HCT116 (cell line): ENCODE measurements at regions not wholly inside any gene's neighbourhood (a gene's known extent, or its start where the extent isn't known, plus 50 kb on each side); places are given as distances from the start of the nearest gene placed in this dataset.

ENCODE experiments used
- ATAC-seq: fragments of 200-7000 bp; cut with Tn5 transposase; 2 replicates; pipeline ENCODE4 v1.9.1; 2020; ENCODE audit warnings: mild to moderate bottlenecking, moderate library complexity
- BruUV-seq: library from RNA; stranded (reverse); fragments of 400-500 nt; replicated peaks from 2 replicates; lab custom pipeline; 2021; lab: Mats Ljungman, UMichigan
- CTCF ChIA-PET: fragments of 300-600 bp; sonication (Branson Sonifier 250); formaldehyde crosslinking; loops from one replicate; lab custom pipeline; 2021; ENCODE audit warnings: antibody characterized with exemption; lab: Charles Lee
- POLR2A ChIA-PET: fragments of 300-600, 350-600 bp; sonication (Branson Sonifier 250); formaldehyde crosslinking; loops from one replicate; lab custom pipeline; 2021; ENCODE audit warnings: antibody characterized with exemption; lab: Charles Lee
- RAD21 ChIA-PET, 2 experiments: fragments of 300-600 bp; sonication (Branson Sonifier 250); formaldehyde crosslinking; loops; one replicate each; lab custom pipeline; 2023; ENCODE audit warnings: low total read pairs in 2 of 2; ENCODE audit not compliant: uncharacterized antibody in 2 of 2, unreplicated experiment in 2 of 2, low non-redundant PET in 1 of 2; lab: Charles Lee
- DNase-seq: peaks from one replicate; pipeline ENCODE4 v3.0.0-alpha.2; 2010; ENCODE audit warnings: low read depth, low spot score
- H2AFZ ChIP-seq: fragments of 200-600 bp; shearing (Covaris generic), sonication (generic); 2 replicates; pipeline ENCODE4 v1.6.1; 2017; ENCODE audit warnings: low read depth, mixed run types, mixed read lengths, antibody characterized with exemption, low read length; ENCODE audit not compliant: poor library complexity, severe bottlenecking
- H3K27ac ChIP-seq: 2 replicates; pipeline ENCODE4 v1.5.1; 2012; ENCODE audit warnings: low read depth, low read length
- H3K27me3 ChIP-seq: fragments of 200-600 bp; sonication (generic); 2 replicates; pipeline ENCODE4 v1.6.1; 2016; ENCODE audit warnings: mixed run types, low read length, mixed read lengths; ENCODE audit not compliant: insufficient read depth
- H3K36me3 ChIP-seq, 2 experiments: fragments of 200-500 bp in 1 of 2; fragments of 200-600 bp in 1 of 2; sonication (Bioruptor generic) in 1 of 2; sonication (generic) in 1 of 2; 2 replicates each; pipeline versions ENCODE4 v1.5.1 to v1.6.1; 2014 to 2016; ENCODE audit warnings: low read length in 2 of 2, inconsistent platforms in 1 of 2, mixed read lengths in 1 of 2, mixed run types in 1 of 2; ENCODE audit not compliant: insufficient read depth in 2 of 2, control insufficient read depth in 1 of 2
- H3K4me1 ChIP-seq, 2 experiments: fragments of 200-600 bp in 1 of 2; sonication (generic) in 1 of 2; 2 replicates each; pipeline versions ENCODE4 v1.5.1 to v1.6.1; 2012 to 2017; ENCODE audit warnings: low read length in 2 of 2, inconsistent platforms in 1 of 2, mild to moderate bottlenecking in 1 of 2, mixed read lengths in 1 of 2, mixed run types in 1 of 2, moderate library complexity in 1 of 2; ENCODE audit not compliant: insufficient read depth in 2 of 2, control insufficient read depth in 1 of 2
- H3K4me2 ChIP-seq: fragments of 200-600 bp; sonication (generic); 2 replicates; pipeline ENCODE4 v1.6.1; 2017; ENCODE audit warnings: mixed run types, low read length, mixed read lengths
- H3K4me3 ChIP-seq, 2 experiments: fragments of 200-600 bp in 1 of 2; sonication (generic) in 1 of 2; replicated peaks in 1 of 2; 2 replicates each; pipeline ENCODE4 v1.5.1; 2011 to 2016; ENCODE audit warnings: low read length in 2 of 2, control low read depth in 1 of 2, low read depth in 1 of 2, mild to moderate bottlenecking in 1 of 2, mixed read lengths in 1 of 2, mixed run types in 1 of 2
- H3K79me2 ChIP-seq: fragments of 200-600 bp; sonication (generic); 2 replicates; pipeline ENCODE4 v1.6.1; 2017; ENCODE audit warnings: mild to moderate bottlenecking, mixed run types, low read length, moderate library complexity, mixed read lengths; ENCODE audit not compliant: insufficient read depth
- H3K9ac ChIP-seq: fragments of 200-600 bp; sonication (generic); 2 replicates; pipeline ENCODE4 v1.6.1; 2016; ENCODE audit warnings: low read length, mixed read lengths
- H3K9me2 ChIP-seq: fragments of 200-600 bp; sonication (generic), shearing (Covaris generic); 2 replicates; pipeline ENCODE4 v1.6.1; 2017; ENCODE audit warnings: mixed run types, mild to moderate bottlenecking, moderate library complexity; ENCODE audit not compliant: insufficient read depth
- H3K9me3 ChIP-seq, 2 experiments: fragments of 200-500 bp in 1 of 2; fragments of 200-600 bp in 1 of 2; sonication (Bioruptor generic) in 1 of 2; sonication (generic) in 1 of 2; 2 replicates each; pipeline ENCODE4 v1.6.1; 2014 to 2017; ENCODE audit warnings: low read length in 2 of 2, mixed read lengths in 2 of 2, inconsistent platforms in 1 of 2, low read depth in 1 of 2, mild to moderate bottlenecking in 1 of 2, mixed run types in 1 of 2, moderate library complexity in 1 of 2; ENCODE audit not compliant: control insufficient read depth in 1 of 2, insufficient read depth in 1 of 2
- H4K20me1 ChIP-seq: fragments of 200-600 bp; sonication (generic), shearing (Covaris generic); 2 replicates; pipeline ENCODE4 v1.6.1; 2017; ENCODE audit warnings: mixed run types, mild to moderate bottlenecking, moderate library complexity; ENCODE audit not compliant: insufficient read depth
- EGR1 ChIP-seq: IDR thresholded peaks from 2 replicates; pipeline ENCODE4 v1.6.1; 2012; ENCODE audit warnings: low read depth
- ELF1 ChIP-seq: IDR thresholded peaks from 2 replicates; pipeline ENCODE4 v1.6.1; 2012; ENCODE audit warnings: low read depth, borderline replicate concordance
- EZH2phosphoT487 ChIP-seq: fragments of 200-600 bp; IDR thresholded peaks from 2 replicates; pipeline ENCODE4 v1.6.1; 2018; ENCODE audit warnings: antibody characterized with exemption, borderline replicate concordance
- JUND ChIP-seq: IDR thresholded peaks from 2 replicates; pipeline ENCODE4 v1.6.1; 2012
- MAX ChIP-seq: IDR thresholded peaks from 2 replicates; pipeline ENCODE4 v1.6.1; 2012
- POLR2A ChIP-seq: IDR thresholded peaks from 2 replicates; pipeline ENCODE4 v1.7.0; 2011; ENCODE audit warnings: borderline replicate concordance; ENCODE audit not compliant: insufficient read depth, insufficient read length; ENCODE audit errors: extremely low read depth
- POLR2AphosphoS5 ChIP-seq: IDR thresholded peaks from 2 replicates; pipeline ENCODE4 v1.6.1; 2011; ENCODE audit warnings: mild to moderate bottlenecking, low read depth, low read length, moderate library complexity
- RAD21 ChIP-seq: IDR thresholded peaks from 2 replicates; pipeline ENCODE4 v1.6.1; 2012; ENCODE audit warnings: low read depth, mild to moderate bottlenecking
- YY1 ChIP-seq: IDR thresholded peaks from 2 replicates; pipeline ENCODE4 v1.6.1; 2011; ENCODE audit warnings: low read length, low read depth, moderate library complexity, mild to moderate bottlenecking; ENCODE audit not compliant: insufficient replicate concordance; ENCODE audit errors: extremely low read depth
- ZBTB33 ChIP-seq: IDR thresholded peaks from 2 replicates; pipeline ENCODE4 v1.6.1; 2011; ENCODE audit warnings: mild to moderate bottlenecking, low read length, moderate library complexity; ENCODE audit not compliant: insufficient replicate concordance; ENCODE audit errors: extremely low read depth
- ZFX ChIP-seq: fragments of 450-650 bp; IDR thresholded peaks from 2 replicates; pipeline ENCODE4 v1.6.1; 2017
- intact Hi-C: fragments of 100-400 bp; cut with micrococcal nuclease; formaldehyde crosslinking; loops from 2 replicates; pipeline ENCODE4 v1.10.0; 2022

- Histone ChIP-seq H3K4me3 (no peak overlapping the region), H3K9ac (no peak overlapping the region), H3K79me2 (no peaks in the 10 kb centered on the region), H3K27ac (no peak overlapping the region), H3K9me3 (no peaks in the 10 kb centered on the region), H3K4me1 (no peaks in the 10 kb centered on the region), H3K9me2 (no peaks in the 10 kb centered on the region), H3K27me3 (no peaks in the 10 kb centered on the region), H2AFZ (no peak overlapping the region), H4K20me1 (no peaks in the 10 kb centered on the region), H3K4me2 (no peak overlapping the region), H3K36me3 (no peaks in the 10 kb centered on the region)
- no TSS peak for BruUV-seq
- TF ChIP-seq POLR2A: no peak
- no peak for TF ChIP-seq ZBTB33
- TF ChIP-seq POLR2AphosphoS5: no peak
- TF ChIP-seq MAX: no peak
- no peak for TF ChIP-seq JUND
- TF ChIP-seq EGR1: no peak
- no peak for TF ChIP-seq YY1
- no peak for ATAC-seq
- ChIA-PET POLR2A (no interaction called here), CTCF (no interaction called here), RAD21 (no interaction called here)
- DNase-seq: no peak
- intact Hi-C loops: no loop called here
These were observed 287.9 kb upstream of the ARRDC4 start for GRCh38 chr15:97672586-97672985.

GRCh38 chr15:97678656-97679055 is 281.8 kb upstream of the ARRDC4 start:
- POLR2A ChIA-PET: no interaction called here
- no peaks in the 10 kb centered on the region for H3K79me2 ChIP-seq
- TF ChIP-seq ELF1 (no peak), EZH2phosphoT487 (no peak), RAD21 (no peak), MAX (no peak), ZFX (no peak)
- H4K20me1 ChIP-seq: no peaks in the 10 kb centered on the region
- H3K9me3 ChIP-seq: no peaks in the 10 kb centered on the region
- RAD21 ChIA-PET: no interaction called here
- no peak for DNase-seq
- intact Hi-C loops: no loop called here
- H2AFZ ChIP-seq: no peak overlapping the region
- no peaks in the 10 kb centered on the region for H3K9me2 ChIP-seq
- BruUV-seq: no TSS peak
- no peak overlapping the region for H3K4me3 ChIP-seq
- no peaks in the 10 kb centered on the region for H3K27me3 ChIP-seq
- H3K4me2 ChIP-seq: no peak overlapping the region
- CTCF ChIA-PET: no interaction called here
- no peaks in the 10 kb centered on the region; a peak in 1 of 4 replicates for H3K36me3 ChIP-seq
- H3K9ac ChIP-seq: no peak overlapping the region
- H3K4me1 ChIP-seq: no peaks in the 10 kb centered on the region
- ATAC-seq: no peak
- H3K27ac ChIP-seq: no peak overlapping the region
